ENCODE measurements at regions not wholly inside any gene's neighbourhood (a gene's known extent, or its start where the extent isn't known, plus 50 kb on each side); places are given as distances from the start of the nearest gene placed in this dataset.

DNA sequence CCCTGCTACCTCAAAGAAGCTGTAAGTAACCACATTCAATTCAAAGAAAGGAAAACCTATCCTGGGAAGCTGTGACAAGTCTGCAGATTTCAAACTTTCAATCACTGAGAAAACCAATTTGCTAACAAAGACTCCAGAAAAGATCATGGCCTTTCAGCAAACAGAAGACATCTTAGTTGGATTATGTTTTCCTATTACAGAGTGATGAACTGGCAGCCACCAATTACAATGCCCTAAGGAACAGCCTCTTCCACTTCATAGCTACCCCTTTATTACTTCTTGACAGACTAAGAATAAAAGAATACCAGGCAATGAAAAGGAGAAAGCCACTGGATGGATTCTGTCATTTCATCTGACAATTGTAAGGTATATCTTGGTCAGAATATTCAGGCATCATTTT, 128.2 kb upstream of the RASEF start:
- TF ChIP-seq, protein P1, sequence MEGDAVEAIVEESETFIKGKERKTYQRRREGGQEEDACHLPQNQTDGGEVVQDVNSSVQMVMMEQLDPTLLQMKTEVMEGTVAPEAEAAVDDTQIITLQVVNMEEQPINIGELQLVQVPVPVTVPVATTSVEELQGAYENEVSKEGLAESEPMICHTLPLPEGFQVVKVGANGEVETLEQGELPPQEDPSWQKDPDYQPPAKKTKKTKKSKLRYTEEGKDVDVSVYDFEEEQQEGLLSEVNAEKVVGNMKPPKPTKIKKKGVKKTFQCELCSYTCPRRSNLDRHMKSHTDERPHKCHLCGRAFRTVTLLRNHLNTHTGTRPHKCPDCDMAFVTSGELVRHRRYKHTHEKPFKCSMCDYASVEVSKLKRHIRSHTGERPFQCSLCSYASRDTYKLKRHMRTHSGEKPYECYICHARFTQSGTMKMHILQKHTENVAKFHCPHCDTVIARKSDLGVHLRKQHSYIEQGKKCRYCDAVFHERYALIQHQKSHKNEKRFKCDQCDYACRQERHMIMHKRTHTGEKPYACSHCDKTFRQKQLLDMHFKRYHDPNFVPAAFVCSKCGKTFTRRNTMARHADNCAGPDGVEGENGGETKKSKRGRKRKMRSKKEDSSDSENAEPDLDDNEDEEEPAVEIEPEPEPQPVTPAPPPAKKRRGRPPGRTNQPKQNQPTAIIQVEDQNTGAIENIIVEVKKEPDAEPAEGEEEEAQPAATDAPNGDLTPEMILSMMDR (IDR thresholded peaks at IDR 0.05): no peak
- TF ChIP-seq EZH2phosphoT487 (IDR thresholded peaks at IDR 0.05): no peak
